NCI-H748 treated with DMSO at 0.1 percent for 48 hours (cell line): ENCODE measurements at regions not wholly inside any gene's neighbourhood (a gene's known extent, or its start where the extent isn't known, plus 50 kb on each side); places are given as distances from the start of the nearest gene placed in this dataset.

ENCODE experiments used
- DNase-seq: peaks from one replicate; lab custom pipeline; 2025; lab: John Stamatoyannopoulos, UW

GRCh38 chr5:57618767-57619381 is 136.3 kb upstream of the ACTBL2 start:
- DNase-seq, result no peak

DNA sequence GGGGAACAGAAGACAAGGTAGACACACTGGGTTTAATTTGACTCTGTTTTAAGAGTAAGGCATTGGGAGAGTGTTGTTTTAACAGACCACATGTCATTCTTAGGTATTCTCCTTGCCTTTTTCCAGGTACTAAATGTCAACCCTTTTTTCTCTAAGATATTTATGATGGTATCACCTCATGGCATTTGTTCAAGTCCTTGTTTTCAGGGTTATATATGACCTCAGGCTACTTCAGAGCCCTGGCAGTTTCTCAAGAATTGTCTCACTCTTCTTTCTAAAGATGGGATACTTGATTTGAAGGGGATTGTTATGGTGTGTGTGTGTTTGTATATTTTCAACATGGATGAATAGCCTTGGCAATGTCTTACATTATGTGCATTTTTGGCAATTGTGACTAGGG is 131.1 kb upstream of the ACTBL2 start:
- DNase-seq, result no peak

DNA sequence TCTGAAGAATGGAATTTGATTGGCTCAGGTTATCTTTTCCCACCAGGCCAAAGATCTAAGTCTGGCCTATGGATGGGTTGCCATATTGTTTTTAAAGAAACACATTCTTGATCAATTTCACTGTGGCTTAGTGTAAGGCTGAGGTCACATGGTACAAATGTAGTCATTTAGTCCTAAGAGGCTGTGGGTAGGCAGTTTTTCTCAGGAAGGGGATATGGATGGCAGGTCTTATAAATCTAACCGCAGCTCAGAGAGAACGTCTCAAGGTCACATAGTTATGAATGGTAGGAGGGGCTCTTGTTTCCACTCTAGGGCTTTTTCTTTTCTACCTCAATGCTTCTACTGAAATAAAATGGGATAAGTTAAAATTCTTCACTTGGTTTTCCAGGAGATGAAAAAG is 128.6 kb upstream of the ACTBL2 start:
- no peak for DNase-seq

DNA sequence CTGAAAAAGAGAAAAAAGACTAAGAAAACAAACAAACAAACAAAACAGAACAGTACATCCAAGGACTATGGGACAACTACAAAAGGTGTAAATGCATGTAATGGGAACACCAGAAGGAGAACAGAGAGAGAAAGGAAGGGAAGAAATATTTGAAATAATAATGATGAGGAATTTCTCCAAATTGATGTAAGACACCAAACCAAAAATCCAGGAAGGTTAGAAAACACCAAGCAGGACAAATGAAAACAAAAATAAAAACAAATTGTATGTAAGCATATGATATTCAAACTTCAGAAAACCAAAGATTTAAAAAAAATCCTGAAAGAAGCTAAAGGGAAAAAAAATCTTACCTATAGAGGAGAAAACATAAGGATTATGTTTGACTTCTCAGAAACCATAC is 125.9 kb upstream of the ACTBL2 start:
- no peak for DNase-seq

DNA sequence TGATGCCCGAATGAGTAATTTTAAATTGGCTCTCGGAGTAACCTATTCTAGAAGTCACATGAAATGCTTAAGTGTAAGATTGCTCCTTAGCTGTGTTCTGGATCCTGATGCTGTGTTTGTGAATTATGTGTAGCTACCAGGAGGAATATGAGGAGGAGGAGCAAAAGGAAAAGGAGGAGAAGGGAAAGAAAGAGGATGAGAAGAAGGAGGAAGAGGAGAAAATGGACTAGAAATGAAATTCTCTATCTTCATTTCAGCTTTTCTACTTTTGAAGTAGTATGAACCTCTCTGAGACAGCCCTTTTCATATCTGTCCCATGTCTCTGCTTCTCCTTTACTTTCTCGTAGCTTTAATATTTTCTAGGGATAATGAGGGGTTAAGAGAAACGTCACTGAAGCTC is 119.4 kb upstream of the ACTBL2 start:
- no peak for DNase-seq

DNA sequence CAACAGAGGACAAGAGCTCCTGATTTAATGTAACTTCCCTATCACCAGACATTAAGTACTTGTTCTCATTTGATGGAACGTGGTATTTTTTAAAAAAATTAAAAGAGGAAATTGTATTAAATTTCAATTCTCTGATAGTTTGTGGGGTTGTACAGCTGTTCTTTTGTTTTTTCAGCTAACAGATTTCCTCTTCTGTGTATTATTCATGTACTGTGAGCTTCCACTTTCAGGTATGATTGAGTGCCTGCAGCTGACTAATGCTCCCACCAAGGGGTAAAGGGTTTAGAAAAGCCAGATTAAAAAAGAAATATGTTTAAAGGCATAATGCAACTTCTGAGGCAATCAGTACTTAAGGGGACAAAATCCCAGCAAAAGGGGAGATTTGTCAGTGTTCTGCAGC is 117.7 kb upstream of the ACTBL2 start:
- no peak for DNase-seq

- no peak for DNase-seq
These were observed 116.1 kb upstream of the ACTBL2 start for GRCh38 chr5:57598756-57599155.

DNA sequence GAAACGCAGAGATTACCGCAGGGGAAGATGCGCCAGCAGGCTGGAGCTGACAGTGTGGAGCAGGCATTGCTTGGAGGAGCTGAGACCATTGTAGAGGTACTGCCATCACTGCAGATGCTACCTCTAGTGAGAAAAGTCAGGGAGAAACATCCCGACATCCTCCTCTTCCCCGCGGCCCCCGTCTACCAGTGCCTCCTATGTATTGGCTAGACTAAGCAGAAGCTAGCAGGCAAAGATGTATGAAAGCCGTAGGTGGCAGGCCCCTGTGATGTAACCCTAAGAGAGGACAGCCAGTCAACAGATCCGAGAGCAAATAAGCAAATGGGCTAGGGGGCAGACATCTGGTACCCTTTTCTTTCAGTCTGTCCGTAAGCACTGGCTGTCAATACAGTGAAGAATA is 115.5 kb upstream of the ACTBL2 start:
- DNase-seq, result no peak

DNA sequence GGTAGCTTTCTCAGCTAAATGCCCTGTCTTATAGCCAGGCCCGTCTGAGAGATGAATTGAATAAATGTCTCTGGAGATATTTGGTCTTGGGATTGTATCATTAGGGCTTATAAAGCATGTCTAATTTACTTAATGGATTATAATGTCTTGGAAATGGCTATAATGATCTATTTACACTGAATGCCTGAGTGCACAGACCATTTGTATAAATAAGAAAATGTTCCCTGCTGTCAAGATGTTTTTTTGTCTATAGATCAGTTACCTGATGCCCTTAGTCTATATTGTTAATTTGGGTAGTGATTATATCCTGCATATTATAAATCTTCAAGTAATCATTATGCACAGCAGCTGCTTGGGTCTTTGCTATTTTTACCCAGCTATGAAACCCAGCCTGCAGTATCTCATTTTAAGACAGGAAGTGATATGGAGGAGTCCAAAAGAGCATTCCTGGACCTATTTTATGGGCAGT is 112.9 kb upstream of the ACTBL2 start:
- peak; percentile 75 for DNase-seq

DNA sequence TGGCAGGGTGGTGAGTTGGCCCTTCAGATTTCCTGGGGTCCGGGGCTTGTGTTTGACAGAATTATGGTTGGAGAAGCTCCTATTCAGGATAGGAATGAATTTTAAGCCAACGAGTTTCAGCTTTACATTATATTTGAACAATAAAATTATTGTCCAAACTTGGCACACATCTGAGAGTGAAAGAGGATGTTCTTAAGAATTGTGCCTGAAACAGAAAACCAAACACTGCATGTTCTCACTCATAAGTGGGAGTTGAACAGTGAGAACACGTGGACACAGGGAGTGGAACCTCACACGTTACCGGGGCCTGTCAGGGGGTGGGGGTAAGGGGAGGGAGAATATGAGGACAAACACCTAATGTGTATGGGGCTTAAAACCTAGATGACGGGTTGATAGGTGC is 111.8 kb upstream of the ACTBL2 start:
- DNase-seq, result no peak

DNA sequence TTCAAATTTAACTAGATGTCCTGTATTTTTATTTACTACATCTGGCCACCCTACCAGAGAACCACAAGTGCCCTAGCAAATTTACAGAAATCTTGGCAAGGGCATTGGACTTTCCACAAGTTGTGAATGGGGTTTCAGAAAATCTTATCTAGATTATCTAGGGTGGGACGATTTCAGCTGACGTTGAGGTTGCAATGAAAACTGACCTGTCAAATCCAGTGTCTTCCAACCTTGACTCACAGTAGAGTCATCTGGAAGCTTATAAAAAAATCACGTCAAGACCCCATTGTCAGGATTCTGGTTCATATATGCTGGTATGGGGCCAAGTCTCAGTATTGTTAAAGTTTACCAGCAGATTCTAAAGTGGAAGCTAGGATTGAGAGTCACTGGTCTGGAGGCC is 109.6 kb upstream of the ACTBL2 start:
- DNase-seq, result no peak

DNA sequence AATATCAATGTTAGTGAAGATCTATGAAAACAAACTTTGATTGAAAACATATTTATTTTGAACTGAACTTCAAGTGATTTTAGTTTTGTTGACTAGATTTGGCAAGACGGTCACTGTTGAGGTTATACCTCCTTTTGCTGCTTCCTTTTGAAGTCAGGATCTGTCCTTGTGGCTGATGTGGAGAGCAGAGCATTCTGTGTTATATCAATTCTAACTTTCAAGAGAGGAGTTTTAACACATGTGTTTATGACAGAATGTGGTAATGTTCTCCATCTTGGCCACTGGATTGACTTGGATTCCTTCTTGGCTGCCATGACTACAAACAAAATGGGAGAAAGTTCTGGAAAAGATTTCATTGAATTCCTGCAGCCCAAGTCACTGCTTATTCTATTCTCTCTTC is 104.0 kb upstream of the ACTBL2 start:
- no peak for DNase-seq

- DNase-seq, result no peak
These were observed 100.0 kb upstream of the ACTBL2 start for GRCh38 chr5:57582578-57583070.

- DNase-seq, result no peak
These were observed 99.2 kb upstream of the ACTBL2 start for GRCh38 chr5:57581772-57582171.

DNA sequence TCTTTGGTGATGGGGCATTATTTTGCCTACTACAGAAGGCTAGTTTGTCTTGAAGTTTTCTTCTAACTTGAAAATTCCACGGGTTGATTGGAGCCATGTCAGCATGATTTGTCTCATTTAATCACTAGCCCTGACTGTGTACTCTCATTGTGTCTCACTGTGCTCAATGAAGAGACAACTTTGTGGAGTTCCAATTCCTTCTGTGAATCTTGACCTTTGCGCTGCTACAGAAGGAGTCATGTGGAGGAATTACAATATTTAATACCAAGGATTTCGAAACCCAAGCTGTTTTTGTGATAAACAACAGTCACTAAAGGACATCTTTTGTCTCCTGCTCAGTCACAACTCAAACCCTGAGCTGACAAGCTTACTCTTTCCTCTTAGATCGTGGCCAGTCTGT is 98.6 kb upstream of the ACTBL2 start:
- no peak for DNase-seq

GRCh38 chr5:57577432-57578175 is 95.0 kb upstream of the ACTBL2 start:
- DNase-seq, result no peak

- DNase-seq, result no peak
These were observed 93.7 kb upstream of the ACTBL2 start for GRCh38 chr5:57576317-57576716.

- no peak for DNase-seq
These were observed 93.2 kb upstream of the ACTBL2 start for GRCh38 chr5:57575839-57576238.

DNA sequence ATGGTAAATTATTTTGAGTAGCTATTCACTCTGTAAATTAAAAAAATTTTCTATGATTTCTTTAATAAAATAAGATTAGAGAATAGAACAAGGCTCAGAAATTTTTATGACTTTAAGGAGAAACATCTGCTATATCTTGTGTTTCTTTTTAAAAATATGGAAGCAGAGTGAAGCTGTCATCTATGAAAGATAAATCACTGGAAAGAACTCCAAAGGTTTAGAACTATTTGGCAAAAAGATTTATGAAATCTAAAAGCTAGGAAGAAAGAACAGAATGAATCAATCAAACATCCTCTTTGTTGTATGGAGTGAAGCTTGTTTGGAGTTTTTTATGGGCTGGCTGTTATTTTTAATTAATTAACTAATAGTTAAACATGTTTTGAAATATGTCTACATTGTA is 89.8 kb upstream of the ACTBL2 start:
- DNase-seq, result no peak

DNA sequence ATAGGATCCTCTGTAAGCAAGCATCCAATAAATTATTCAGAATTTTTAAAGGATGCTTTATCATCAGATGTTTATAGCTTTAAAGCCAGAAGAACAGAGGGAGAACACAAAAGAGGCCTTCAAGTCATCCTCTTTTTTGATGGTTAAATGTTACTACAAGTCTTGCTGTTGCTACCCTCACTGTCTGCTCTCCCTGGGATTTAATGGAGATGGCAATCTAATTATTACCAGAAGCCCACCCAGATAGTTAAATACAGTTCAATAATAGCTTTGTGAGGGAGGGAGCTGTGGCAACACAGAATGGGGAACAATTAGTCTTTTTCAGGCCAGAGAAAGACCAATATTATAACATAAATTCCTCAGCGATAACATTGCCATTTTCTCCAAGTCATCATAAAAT is 87.0 kb upstream of the ACTBL2 start:
- no peak for DNase-seq

DNA sequence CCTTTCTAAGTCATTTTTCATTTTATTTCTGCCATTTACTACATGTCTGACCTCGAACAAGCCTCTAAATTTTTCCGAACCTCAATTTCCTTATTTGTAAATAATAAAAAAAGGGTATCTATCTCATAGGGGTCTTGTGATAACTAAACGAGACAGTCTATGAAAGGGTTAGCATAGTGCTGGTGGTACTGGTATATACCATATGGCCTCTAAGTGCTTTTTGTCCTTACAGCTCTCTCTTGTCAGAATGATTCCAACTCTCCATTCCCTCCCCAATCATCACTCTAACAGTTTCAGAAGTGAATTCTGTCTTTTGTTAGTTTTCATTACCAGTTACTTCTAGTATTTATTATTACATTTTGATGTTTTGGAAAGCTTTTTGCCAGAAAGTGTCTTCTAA is 85.5 kb upstream of the ACTBL2 start:
- DNase-seq, result no peak

DNA sequence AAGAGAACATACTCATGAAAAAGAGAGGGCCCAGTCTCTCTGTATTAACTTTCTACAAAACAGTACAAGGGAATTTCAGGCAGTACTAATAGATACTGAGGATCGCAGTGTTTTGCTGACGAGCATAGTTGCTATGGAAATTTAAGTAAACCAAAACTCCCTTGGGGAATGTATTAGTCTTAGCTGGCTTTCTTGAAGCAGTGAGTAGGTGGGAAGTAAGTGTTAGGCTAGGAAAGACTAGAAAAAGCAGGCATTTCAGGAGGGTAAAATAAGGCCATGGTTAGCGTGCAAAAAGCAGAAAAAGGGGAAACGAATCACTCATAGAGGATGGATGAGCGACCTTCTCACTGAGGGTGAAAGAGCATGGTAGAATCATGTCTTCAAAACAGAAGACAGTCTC is 84.3 kb upstream of the ACTBL2 start:
- no peak for DNase-seq

GRCh38 chr5:57561231-57561842 is 78.7 kb upstream of the ACTBL2 start:
- DNase-seq, result no peak
